Activated CD4-positive, CD25-positive, alpha-beta regulatory T cell treated with anti-CD3 and anti-CD28 coated beads, Interleukin-2, amount 50 U/mL, for 24 hours (primary cell): ENCODE measurements at regions not wholly inside any gene's neighbourhood (a gene's known extent, or its start where the extent isn't known, plus 50 kb on each side); places are given as distances from the start of the nearest gene placed in this dataset.

Source experiments
- ATAC-seq, 2 donors: fragments of 150-1000 bp; cut with Tn5 transposase; one replicate each; pipeline ENCODE4 v1.10.0; 2021; ENCODE audit warnings: mild to moderate bottlenecking in 1 of 2, moderate library complexity in 1 of 2

DNA sequence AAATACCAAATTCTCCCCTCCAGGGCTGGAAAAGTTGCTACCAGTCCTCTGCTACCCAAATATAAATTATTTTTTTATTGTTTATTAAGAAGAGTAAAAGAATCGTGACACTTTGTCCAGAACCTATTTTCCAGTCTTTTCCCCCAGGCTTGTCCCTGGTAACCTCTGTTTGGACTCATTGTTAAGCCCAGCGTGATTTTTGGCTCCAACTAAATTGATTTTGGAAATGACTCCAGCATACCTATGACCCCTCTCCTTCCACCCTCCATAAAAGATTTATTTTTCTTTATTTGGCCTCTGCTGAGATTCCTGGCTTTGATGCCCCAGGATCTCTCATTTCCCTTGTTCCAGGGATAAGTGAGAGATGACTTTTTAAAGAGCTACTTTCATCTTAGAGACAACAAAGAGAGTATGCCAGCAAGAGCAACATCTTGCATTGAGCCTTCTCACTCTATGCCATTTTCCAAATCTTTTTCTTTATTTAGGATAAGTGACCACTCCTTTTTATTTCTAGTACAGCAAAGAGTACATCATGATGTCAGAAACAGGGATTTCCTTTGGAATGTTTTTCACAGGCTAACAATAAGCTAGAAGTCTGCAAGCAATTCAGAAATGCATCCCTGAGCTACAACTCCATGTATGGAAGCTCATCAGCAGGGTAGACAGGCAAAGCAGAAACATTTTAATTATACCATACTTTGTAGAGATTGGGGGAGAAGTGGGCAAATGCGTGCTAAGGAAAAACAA lies 75.8 kb downstream of the DAD1 start:
- ATAC-seq = no peak

DNA sequence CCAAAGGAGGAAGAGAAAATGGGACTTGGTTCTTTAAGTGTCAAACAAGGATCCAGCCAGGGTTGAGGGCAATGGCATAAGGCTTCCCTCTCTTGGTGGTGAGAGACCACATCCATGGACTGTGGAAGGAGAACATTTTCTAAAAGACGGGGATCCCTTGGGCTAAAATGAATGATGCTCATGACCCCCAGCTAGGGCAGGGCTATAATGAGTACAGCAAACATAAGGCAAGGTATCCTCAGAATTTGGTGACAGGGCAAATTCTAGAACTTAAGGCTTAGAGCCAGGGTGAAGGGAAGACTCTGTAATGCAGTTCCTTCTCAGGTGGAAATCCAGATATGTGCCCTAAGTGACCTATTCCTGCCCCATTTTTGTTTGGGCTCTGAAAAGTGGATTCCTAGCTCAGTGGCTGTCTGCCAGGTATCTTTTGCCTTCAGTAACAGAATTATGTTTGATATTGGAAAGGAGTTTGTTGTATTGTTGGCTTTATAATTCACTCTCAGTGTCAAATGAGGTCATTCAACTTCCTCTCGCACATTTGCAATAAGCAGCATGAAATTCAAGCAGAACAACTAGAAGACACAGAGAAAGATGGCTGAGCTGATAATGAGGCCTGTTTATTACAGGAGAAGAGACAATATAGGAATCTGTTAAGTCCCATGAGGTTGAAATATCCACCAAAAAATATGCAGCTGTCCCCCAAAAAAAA lies 76.8 kb downstream of the DAD1 start:
- no peak for ATAC-seq

DNA sequence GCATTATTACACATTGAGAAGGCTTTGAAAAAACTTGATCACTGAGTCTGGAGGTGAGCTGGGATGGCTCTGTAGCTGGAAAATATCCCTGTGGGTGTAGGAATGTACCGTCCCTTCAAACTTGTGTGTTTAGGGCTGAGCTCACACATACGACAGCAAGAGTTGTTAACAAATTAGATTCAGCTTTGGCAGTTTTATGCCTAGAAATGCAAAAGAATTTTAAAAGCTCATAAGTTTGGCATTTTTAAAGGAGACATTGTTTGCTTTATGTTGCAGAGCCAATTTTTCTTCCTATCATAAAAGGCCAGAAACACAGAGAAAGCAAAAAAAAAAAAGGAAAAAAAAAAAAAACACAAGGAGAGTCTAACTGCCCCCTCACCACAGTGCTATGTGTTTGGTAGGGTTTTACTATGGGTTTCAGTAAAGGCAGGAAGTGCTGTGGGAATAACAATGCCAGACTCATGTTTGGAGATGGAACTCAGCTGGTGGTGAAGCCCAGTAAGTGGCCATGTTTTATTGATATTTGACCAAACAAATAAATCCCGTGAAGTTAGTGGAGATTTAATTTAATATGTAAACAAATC lies 78.4 kb downstream of the DAD1 start:
- ATAC-seq = no peak

- ATAC-seq = no peak
These were observed 79.2 kb downstream of the DAD1 start for GRCh38 chr14:22509751-22510300.

DNA sequence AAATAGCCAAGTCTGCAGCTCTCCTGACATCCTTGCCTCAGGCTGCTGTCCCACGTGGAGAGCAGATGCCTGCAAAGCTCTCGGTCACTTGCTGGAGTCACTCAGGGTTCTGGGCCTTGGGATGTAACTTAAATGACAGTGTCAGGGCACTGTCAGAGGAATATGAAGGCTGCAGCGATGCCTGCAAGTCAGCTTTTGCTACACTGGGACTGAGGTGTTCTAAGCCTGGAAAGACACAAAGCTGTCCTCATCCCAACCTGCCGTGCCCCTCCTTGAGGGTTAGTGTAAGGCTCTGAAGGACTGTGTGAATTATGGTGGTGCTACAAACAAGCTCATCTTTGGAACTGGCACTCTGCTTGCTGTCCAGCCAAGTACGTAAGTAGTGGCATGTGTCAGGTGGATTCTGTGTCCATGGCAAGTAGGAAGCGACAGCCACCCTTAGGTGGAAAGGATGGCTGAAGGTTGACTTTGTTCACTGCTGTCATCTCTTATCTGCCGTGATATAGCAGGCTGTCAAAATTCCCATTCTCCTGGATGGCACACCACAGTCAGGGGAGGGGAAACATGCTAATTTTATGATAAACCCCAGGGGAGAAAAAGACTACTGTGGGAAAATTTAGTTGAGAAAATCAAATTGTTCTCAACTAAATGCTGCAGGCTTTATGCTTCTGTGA lies 79.9 kb downstream of the DAD1 start:
- no peak for ATAC-seq

- ATAC-seq = no peak
These were observed 80.4 kb downstream of the DAD1 start for GRCh38 chr14:22508662-22509035.

- no peak for ATAC-seq
These were observed 80.9 kb downstream of the DAD1 start for GRCh38 chr14:22508150-22508457.

DNA sequence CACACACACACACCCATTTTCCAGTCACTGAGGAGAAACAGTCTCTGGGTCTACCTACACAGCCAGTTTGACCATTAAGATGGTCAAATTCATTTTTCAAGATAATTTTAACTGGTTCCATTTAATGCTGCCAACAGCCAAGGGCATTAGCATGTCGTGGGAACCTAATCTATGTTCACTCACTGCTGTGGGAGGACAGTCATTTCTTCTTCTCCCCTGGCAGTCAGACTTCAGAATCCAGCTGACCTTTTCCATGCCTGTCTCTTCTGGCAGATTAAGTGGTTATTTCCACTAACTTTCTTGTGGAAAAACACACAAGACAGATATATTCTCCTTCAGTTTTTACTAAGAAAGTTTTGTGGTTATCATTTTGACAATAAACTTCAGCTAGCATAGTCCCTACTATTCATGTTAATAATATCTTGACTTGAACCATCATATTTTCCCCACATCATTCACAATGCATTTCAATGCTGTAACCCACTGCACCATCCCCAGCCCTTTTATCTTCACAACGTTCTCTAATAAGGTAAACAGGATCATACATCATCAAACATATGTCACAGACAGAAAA lies 82.2 kb downstream of the DAD1 start:
- ATAC-seq = peak; percentile 83 to 86

- ATAC-seq = no peak
These were observed 82.7 kb downstream of the DAD1 start for GRCh38 chr14:22506378-22506710.

- ATAC-seq = peak; percentile 21 to 22
These were observed 83.2 kb downstream of the DAD1 start for GRCh38 chr14:22505697-22506377.

DNA sequence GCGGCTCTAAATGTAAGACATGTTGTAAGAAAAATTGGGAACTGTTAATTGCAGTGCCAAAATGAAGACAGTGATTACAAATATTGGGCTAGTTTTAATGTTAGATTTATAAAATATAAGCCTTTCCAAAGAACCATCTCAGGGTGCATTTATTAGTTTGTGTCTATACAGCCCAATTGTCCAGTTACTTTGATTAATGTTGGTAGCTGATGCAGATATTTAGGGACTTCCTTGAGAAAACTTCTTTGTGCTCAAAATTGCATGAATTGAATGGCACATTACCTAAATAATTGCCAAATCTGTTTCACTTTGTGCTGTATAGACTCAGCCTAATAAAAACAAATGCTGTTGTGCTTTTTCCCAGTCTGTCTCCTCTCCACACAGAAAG lies 83.7 kb downstream of the DAD1 start:
- ATAC-seq = no peak

GRCh38 chr14:22502551-22502950 lies 86.5 kb downstream of the DAD1 start:
- ATAC-seq = no peak

GRCh38 chr14:22502007-22502406 lies 87.0 kb downstream of the DAD1 start:
- ATAC-seq = no peak

GRCh38 chr14:22500954-22501726 lies 87.9 kb downstream of the DAD1 start:
- peak in 1 of 2 donors; percentile 33 for ATAC-seq

- no peak for ATAC-seq
These were observed 88.5 kb downstream of the DAD1 start for GRCh38 chr14:22500525-22500924.

GRCh38 chr14:22497671-22498093 lies 91.3 kb downstream of the DAD1 start:
- no peak for ATAC-seq

GRCh38 chr14:22497144-22497423 lies 91.9 kb downstream of the DAD1 start:
- no peak for ATAC-seq

GRCh38 chr14:22494486-22495135 lies 94.4 kb downstream of the DAD1 start:
- peak in 1 of 2 donors; percentile 3 for ATAC-seq

- ATAC-seq = no peak
These were observed 95.3 kb downstream of the DAD1 start for GRCh38 chr14:22493753-22494152.

DNA sequence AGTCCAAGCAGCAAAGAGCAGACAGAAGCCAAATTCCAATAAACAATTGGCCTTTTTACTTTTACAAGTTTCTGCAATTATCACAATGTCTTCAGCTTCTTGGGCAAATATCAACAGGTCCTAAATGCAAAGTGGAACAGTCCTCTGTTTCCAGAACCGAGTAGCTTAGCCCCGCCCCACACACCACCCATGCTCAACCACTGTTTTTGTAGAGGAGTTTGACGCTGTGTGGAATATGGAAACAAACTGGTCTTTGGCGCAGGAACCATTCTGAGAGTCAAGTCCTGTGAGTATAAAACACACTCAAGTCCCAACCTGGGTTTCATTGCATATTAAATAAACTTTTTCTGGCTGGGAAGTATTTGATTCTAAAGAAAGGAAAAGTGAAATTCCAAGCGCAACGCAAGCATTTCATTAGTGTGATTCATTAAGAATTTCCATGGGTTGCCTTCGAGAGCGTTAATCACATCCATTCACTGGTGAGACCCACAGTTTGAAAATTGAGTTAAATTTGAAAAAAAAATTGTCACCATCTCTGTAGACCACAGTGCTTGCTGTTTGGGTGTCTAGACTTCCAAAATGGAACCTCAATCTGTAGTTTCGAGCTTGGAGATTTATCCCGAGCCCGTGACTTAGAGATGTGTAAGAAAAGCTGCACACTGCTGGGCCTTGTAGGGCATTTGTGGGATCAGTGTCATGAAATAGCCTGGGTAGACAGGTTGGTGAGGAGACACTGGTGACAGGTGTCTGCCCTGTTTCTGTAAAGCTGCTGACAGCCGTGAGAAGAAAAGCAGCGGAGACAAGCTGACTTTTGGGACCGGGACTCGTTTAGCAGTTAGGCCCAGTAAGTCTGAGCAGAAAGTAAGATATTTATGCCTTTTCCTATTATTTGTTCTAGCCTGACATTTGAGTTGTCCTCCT lies 96.1 kb downstream of the DAD1 start:
- no peak for ATAC-seq
